HG02943 (cell line): ENCODE measurements at regions not wholly inside any gene's neighbourhood (a gene's known extent, or its start where the extent isn't known, plus 50 kb on each side); places are given as distances from the start of the nearest gene placed in this dataset.
"Not testable (repeated sequence)": the region's sequence is repeated elsewhere in the genome, so short reads cannot be mapped to it uniquely, and the experiment has no call there.

ENCODE experiments used
- ATAC-seq: cut with Tn5 transposase; IDR thresholded peaks from one replicate; pipeline ENCODE4 v1.9.1; 2021; ENCODE audit warnings: mild to moderate bottlenecking, low read depth, moderate library complexity; ENCODE audit not compliant: unreplicated experiment

DNA sequence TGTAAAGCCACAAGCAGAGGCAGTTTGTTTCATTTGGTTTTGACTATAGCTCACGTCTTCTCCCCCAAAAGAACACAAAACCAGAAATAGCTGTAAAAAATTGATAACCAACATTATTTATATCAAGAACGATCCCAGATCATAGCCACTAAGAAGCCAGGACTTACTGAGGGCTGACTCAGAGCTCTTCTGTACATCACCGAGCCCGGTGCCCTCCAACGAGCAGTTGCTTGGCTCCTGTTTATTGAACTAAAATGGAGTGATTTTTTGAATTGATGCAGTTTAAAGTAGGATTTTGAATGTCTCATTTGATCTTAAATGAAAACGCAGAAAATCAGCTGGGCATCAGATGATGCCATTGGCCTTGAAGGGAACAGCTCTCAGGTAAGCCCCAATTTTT, 343.3 kb downstream of the INSIG2 start:
- ATAC-seq: no peak

DNA sequence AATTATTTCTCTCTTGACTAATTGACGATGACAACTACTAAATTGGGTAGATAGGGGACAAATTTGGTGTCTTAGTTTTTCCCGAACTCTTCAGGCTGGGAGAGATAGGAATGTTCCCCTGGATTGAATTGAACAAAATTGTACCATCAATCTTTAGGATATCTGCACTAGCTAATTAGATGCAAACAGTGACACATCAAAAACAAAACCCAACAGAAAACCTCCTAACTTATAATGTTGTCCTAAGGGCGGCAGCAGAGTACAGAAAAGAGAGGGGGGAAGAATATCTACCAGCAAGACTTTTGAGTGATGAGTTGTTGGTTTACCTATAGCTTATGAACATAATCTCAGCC, 342.9 kb downstream of the INSIG2 start:
- ATAC-seq: no peak

DNA sequence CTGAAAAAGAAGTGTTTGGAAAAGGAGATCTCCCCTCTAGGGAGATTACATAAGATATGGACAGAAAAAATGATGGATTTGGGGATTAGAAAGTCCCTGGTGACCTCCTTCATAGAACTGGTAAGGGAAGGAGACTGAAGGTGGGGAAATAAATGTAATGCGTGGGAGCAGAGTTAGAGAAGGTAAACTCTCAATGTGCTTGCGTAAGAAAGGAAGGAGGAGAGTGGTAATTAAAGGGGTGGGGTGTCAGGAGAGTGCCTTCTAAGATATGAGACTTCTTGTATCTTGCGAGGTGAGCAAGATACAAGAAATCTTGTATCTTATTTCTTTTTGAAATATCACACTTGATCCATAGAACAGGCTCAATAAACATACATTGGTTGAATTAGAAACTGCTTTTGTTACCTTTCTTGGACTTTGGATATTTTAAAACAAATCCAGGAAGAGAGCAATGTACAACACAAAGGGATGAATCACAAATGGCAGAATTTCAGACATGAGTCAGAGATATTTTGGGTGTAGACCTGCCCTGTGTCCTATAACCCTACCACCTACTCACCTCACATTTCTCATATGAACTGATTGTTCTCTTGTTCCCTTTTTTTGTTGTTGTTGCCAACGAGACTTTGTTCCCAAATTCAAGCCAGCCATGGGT, 342.4 kb downstream of the INSIG2 start:
- no peak for ATAC-seq

DNA sequence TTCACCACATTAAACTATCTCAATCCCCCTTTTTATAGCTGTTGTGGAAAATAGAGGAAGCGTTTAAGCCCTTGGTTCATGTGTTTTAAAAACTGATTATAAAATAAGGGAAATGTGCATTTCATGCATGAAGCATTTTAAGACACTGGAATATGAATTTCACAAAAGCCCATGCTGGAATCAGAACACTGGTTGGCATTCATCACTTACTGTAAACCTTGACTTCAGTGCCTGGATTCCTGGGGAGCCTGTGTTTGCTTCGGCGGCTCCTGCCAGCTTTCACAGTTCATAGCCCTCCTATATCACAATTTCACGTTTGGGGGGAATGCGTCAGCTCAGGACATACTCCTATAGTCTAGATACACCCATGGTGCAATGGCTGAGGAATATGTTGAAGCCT, 336.9 kb downstream of the INSIG2 start:
- no peak for ATAC-seq

DNA sequence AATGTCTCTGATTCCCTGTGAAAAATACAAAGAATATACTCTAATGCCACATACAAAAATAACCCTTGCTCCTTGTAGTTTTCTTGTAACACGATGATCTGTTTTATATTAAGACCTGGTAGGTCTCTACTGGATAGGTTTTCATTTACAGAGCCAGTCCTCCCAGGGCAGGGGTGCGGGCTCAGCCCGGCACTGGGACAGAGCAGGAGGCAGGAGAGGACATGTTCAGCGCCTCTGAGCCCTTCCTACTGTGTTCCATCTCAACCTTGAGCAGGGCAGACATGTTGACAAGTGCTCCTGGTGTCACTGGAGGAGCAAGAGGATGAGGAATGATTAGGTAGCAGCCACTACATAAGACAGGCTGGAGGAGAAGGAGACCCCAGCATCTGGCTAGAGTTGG, 335.5 kb downstream of the INSIG2 start:
- no peak for ATAC-seq

DNA sequence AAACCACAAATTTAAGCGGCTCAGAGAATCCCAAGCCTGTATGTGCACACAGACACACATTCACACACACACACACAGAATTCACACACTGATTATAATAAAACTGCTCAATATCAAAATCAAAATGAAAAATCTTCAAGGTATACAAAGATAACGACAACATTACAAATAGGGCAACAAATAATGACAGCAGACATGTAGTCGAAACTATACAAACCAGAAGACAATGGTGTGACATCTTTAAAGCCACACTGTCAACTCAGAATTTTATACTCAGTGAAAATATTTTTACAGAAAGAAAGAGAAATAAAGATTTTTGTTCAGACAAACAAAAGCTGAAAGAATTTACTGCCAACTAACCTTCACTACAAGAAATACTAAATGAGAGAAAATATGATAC, 333.4 kb downstream of the INSIG2 start:
- no peak for ATAC-seq

DNA sequence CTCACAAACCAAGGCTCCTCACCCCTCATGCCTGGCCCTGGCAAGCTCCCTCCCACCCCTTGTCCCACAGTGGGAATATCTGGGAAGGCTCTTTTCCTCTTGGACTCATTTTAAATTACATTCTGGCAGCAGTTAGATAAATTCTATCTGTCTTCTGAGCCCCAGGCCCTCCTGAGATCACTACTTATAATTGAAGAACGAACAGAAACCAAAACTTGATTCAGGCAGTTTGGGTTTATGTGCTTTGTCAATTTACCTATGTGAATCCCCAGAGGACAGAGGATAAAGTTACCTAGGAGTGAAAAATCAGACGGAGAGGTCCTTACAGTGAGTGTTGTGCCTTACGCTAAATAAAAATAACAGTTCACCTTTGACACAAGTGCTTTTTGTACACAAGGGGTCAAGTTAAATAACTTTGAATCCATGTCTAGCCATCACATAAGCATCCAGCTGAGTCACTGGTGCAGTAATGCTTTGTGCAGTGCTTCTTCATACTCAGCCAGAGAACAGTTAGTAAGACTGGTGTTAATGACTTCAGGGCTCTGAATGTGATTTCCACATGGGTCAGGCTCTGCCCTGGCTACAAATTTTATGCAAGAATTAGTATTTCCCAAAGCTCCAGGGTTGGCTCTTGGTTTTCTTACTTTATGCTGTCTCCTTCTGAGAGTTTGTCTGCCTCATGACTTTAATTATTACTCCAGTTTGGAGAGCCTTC, 329.3 kb downstream of the INSIG2 start:
- no peak for ATAC-seq

DNA sequence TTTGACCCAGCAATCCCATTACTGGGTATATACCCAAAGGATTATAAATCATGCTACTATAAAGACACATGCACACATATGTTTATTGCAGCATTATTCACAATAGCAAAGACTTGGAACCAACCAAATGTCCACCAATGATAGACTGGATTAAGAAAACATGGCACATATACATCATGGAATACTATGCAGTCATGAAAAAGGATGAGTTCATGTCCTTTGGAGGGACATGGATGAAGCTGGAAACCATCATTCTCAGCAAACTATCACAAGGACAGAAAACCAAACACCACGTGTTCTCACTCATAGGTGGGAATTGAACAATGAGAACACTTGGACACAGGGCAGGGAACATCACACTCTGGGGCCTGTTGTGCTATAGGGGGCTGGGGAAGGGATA, 326.9 kb downstream of the INSIG2 start:
- not testable (repeated sequence) for ATAC-seq

DNA sequence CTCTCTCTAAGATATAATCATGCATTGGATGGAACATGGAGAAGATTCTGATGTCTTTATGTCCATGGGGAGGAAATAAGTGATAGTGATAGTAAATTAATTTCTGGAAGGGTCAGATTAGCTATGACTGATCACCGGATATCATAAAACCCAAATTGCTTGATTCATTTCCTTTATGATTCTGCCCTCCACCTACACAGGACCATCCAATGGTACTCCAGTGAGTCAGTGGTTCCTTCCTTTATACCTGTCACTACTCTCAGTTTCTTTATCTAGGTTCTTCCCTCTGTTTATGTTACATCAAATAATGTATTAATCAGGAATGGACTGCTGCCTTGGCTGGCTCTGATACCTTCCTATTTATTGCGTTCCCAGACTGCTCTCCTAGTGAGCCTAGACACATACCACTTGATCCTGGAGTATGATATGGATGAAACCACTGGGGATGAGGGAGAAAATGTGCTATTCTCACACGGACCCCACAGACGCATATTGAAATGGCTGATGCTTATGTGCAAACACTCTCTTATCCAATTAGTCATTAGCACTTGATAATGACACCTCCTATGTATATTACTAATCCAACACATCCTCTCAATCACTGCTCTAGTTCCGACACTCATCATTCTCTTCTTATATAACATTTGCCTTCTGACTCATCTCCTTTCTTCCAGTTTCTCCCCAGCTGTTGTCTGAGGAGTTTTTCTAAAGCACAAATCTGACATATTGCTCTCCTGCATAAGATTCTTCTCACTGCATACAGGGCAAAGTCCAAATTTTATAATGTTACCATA, 315.6 kb downstream of the INSIG2 start:
- ATAC-seq: no peak

DNA sequence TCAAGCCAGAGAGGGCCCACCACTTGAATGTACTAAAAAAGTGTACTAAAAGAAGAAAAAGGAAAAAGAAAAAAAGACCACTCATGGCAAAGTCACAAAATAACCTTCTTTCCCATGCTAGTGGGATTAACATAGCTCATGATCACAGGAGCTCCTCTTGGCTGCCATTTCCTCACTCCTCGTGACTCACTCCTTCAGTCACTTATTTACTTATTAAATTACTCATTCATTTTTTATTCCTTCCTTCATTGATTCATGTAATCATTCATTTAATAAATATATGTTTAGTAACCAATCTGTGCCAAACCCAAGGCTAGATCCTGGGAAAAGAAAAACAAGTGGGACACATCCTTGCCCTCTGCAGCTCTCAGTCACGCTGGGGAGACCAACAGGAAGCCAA, 300.5 kb downstream of the INSIG2 start:
- no peak for ATAC-seq

DNA sequence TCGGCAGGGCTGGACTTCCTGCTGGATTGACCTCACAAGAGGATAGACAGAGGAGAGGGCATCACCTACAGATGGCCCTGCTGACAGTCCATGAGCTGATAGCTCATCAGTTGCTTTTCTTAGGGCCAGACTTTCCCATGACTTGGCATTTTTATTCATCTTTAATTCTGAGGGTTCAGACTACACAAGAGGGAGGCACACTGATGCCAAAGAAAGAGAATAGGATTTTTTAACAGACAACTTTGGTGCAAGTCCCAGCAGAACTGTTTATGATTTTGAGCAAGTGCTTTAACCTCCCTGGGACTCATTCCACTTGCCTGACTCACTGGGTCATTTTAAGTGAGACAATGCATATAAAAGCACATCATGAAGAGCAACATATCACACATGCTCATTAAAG, 299.2 kb downstream of the INSIG2 start:
- no peak for ATAC-seq

DNA sequence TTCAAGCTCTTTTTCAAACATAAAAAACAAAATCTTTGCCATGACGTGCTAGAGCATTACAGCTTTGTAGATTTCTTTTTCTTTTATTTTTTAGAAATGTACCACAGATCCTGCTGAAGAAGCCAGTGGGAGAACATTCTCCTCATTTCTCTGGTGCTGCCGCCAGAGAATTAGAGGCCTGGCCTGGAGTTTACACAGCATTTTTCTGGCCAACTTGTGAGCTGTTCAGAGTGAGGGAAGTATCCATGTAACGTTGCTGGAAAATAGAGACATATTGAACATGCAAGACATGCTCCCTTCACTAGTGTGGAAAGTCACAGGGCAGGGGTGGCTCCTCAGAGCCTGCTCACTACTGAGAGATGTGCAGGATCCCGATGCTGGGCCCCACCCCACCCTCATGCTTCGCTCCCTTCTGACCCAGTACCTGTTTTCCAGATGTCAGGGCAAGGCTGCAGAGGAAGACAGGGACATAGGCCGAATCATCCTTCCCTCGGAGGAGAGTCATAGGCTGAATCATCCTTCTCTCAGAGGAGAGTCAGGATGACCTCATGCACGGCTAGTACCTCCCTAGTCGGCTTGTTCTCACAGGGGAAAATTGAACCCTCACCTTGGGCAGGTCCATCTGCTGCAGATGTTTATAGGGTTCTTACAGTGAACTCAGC, 298.5 kb downstream of the INSIG2 start:
- no peak for ATAC-seq

DNA sequence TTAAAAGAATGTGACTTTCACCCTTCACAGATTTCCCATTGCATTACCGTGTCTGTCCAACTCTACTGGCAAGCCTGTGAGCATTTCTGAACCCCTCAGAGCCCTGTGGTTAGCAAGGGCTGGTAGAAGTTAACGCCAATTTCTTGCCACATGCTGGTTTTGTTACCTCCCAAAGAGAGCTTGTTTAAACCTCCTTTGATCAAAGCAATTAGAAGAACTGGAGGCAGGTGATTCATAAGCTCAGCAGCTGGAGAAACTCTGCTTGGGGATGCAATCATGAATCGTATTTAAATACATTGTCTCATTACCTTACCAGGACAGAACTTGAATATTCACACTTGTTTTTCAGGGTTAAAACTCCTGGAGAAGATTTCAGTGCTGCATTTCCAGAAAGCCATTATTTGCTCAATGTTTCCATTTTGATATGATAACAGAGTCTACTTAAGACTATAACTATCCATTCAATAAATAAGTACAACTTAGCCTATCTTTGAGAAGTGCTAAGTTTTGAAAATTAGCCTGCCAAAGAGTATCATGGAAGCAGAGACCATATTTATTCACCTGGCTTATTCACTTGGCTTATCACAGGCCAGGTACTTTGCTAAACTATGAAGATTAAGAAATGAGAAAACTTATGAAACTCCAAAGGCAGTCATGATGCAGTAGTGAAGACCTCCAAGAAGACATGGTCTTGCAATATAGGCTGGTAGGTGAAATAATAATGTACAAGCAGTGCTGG, 292.8 kb downstream of the INSIG2 start:
- no peak for ATAC-seq

DNA sequence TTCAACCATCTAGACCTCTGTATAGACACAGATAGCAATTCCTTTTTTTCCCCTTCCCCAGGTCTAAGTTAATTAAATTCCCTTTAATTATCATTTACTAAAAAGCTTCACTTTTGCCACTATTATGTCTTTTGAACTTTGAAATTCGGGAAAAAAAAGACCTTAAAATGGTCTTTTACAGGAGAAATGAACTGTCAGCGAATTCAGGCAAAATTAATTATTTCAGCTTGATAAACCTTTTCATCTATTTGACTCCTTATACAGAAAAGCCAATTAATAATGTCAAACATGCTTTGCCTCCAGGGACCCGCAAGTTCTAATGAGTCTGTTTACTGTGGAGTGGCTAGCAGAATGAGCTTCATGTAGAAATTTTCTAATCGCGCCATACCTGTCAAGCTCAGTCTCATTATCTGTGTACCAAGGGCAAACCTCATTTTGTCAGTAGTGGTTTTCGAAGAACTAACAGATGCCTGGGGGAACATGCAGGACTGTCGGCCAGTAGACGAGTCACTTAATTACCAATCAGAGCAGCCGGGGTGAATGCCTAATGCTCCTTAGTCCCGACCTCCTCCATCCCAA, 287.7 kb downstream of the INSIG2 start:
- ATAC-seq: no peak

DNA sequence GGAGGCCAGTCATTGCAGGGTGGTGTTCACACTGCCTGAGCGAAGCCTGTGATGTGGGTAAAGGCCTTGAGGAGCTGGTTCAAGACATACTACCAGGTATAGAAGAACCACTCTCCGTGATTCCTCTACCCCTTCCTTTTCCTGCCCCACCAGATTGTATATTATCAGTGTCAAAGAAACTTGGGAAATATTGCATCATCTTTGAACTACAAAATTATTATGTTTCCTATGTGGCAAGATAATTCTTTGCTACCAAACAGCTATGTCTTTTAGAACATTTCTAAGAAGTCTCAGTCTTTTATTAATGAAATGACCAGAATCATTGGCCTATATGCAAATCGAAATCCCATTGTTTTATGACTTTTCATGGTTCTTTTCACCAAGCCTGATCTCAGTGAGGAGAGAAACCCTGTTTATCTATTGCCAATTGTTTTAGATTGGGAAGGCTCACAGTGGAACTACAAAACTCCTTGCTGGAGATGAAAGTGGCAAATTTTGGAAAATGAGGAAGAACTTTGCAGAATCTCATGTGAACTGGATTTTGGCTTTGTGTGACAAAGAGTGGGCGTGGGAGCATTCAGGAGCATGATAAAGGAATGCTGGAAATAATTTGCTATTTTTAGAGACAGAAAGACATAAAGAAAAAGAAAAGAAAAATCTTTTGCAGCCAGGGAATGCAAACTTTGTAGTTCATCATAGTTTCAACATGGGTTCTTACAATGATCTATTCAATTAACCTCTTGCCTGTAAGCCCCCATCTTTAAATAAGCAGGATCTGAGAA, 286.9 kb downstream of the INSIG2 start:
- ATAC-seq: no peak

DNA sequence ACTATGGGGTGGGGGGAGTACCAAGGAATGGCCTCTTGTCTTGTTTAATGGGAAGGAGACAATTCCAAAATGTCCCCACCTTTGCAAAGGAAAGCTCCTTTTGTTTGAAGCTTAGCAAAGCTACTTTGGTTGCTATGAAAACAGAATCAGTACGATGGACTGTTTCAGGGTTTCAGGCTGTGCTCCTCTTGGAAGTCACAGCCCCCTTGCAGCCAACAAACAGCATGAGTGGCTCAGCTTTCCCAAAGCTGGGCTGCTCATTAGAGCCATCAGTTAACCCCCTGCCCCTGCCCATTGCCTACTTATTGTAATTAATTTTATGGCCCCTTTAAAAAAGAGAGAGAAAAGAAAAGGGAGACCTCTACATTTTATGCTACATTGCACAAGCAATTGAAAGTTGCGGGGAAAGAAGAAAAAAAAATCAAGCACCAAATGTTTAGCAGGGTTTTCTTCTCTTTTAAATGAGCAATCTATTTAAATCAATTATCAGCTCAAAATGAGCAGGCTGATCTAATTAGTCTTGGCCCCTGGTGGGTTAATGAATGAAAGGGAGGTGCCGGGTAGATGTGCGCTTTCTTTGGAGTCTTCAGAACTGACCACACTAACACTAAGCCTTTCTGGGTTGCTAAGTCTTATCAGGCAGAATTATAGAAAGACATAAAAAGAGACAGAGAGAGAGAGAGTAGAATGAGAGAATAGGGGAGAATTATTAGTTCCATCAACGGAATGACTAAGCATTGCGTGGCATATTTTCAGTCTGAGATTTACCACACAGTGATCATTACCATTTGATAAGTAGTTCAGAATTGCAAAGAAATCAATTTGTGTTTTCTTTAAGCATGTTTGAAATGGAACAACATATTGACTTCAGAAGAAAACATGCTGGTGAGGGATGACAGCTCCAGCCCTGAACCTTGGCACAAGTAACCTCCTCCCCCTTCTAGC, 284.9 kb downstream of the INSIG2 start:
- ATAC-seq: no peak

DNA sequence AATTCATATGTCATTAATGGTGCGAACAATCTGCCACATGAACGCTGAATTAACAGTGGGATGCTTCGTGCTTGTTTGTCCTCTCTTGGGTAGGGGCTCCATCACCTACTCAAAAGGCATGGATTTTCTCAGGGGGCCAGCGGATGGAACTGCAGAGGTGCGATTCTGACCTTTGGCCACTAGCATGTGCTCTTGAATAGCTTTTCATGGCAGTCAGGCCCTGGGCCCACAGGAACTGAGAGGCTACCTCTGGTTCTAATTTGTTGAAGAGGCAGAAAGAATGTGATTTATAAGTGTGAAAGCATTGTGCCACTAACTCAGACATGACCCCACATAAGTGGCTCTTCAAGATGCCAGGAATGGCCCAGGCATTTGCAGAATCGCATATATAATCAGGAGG, 283.2 kb downstream of the INSIG2 start:
- ATAC-seq: no peak

DNA sequence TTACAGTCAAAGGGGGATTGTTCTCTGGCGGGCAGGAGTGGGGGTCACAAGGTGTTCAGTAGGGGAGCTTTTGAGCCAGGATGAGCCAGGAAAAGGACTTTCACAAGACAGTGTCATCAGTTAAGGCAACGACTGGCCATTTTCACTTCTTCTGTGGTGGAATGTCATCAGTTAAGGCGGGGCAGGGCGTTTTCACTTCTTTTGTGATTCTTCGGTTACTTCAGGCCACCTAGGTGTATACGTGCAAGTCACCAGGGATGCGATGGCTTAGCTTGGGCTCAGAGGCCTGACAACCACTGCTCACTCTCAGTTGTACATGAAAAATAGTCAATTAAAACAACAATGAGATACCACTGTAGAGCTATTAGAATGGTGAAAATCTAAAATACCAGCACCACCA, 281.2 kb downstream of the INSIG2 start:
- ATAC-seq: not testable (repeated sequence)
